ENCODE measurements at regions not wholly inside any gene's neighbourhood (a gene's known extent, or its start where the extent isn't known, plus 50 kb on each side); places are given as distances from the start of the nearest gene placed in this dataset.

DNA sequence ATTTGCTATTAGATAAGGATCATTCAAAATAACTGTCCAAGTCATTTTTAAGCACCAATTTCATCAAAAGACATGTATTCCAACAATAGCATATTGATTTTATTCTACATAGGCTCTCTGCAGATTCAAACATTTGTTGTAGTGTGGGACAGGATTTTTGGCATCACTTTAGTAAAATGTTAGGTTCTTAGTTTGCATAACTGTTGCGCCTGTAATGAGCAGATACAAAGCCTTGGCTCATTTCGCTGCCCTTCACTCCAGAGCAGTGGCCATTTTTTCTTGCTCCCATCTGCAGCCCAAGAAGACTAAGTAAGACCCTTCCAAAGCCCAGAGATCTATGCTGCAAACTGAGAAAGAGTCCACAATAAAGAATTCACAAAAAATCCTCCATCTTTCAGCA is 446.0 kb upstream of the MPDZ start:
- no peak for TF ChIP-seq CTCF (IDR thresholded peaks at IDR 0.05; ENCODE audit: low read depth, low read length)
- H3K4me3 ChIP-seq (ENCODE audit: low read depth, low read length) = no peak overlapping the region

- no peak for TF ChIP-seq CTCF (IDR thresholded peaks at IDR 0.05; ENCODE audit: low read depth, low read length)
- no peak overlapping the region for H3K4me3 ChIP-seq (ENCODE audit: low read depth, low read length)
These were observed 442.2 kb upstream of the MPDZ start for GRCh38 chr9:13721481-13722235.

- TF ChIP-seq CTCF (IDR thresholded peaks at IDR 0.05; ENCODE audit: low read depth, low read length) = no peak
- no peak overlapping the region for H3K4me3 ChIP-seq (ENCODE audit: low read depth, low read length)
These were observed 440.6 kb upstream of the MPDZ start for GRCh38 chr9:13719981-13720676.

- no peak for TF ChIP-seq CTCF (IDR thresholded peaks at IDR 0.05; ENCODE audit: low read depth, low read length)
- no peak overlapping the region for H3K4me3 ChIP-seq (ENCODE audit: low read depth, low read length)
These were observed 440.0 kb upstream of the MPDZ start for GRCh38 chr9:13719446-13719845.

- no peak for TF ChIP-seq CTCF (IDR thresholded peaks at IDR 0.05; ENCODE audit: low read depth, low read length)
- H3K4me3 ChIP-seq (ENCODE audit: low read depth, low read length) = no peak overlapping the region
These were observed 439.0 kb upstream of the MPDZ start for GRCh38 chr9:13718539-13718938.

DNA sequence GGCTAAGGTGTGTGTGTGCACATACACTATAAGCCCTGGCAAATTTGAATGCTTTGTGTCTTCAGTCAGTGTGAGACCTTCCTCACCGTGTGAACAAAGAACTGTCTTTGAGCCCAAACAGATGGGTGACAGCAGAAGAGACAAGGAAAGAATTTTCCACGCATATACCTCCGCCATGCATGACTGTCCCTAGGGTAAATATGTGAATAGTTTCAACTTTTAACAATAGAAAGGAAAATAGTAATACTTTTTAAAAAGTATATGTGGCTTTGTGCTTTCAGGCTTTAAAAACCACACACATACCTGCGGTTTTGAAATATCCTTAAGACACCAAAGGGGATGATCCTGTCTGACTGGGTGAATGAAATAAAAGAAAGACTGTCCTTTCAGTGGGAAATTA is 438.6 kb upstream of the MPDZ start:
- no peak overlapping the region for H3K4me3 ChIP-seq (ENCODE audit: low read depth, low read length)
- TF ChIP-seq CTCF (IDR thresholded peaks at IDR 0.05; ENCODE audit: low read depth, low read length) = no peak

DNA sequence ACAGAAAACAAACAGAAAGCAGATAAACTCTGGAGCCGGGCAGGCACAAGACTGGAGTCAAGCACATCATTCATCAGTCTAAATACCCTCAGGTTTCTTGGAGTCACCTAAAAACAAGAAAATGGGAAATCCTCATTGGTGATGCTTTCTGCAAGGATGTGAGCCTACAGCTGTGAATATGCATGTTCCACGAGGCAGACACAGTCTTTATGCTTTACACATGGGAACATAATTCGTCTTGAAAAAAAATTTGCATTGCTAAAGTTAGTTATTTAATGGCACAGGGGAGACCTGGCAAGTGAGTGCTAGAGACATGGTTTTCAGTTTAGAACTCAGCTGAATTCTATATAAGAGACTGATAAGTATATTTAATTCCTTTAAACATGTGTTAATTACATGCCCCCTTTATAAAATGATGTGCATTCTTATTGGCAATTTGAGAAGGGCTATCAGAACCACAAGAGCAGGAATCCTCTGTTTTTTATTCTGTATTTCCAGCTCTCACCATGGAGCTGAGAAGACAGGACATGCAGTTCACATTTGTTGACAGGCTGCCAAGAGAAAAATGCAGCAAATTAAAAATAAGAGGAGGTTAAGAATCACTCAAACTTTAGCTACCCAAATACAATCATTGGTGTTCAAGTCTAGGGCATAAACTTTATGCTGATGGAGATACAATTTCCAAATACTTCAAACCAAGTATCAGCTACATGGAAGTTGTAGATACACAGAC is 438.0 kb upstream of the MPDZ start:
- no peak for TF ChIP-seq CTCF (IDR thresholded peaks at IDR 0.05; ENCODE audit: low read depth, low read length)
- H3K4me3 ChIP-seq (ENCODE audit: low read depth, low read length) = no peak overlapping the region

Data from WI38 (cell line).